ENCODE measurements at regions not wholly inside any gene's neighbourhood (a gene's known extent, or its start where the extent isn't known, plus 50 kb on each side); places are given as distances from the start of the nearest gene placed in this dataset.

DNA sequence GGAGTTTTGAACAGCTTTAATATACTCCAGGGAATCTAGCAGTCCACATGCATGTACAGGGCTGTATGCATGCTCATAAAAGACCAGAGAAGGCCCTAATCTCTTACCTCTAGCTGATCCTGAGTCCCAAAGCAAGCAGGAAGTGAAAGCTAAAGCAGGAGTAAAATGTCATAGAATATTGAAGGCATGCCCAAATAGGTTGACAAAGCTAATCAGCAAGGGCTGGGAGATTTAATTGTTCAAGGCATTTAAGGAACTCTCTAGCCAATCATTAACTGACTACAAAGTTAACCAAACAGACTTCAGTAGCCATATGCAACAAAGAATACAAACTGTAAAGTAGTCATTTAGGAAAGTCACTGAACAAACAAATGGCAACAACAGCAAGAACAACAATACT, 85.8 kb upstream of the KBTBD8 start:
- DNase-seq (ENCODE audit: extremely low read depth in 1 of 4, low spot score in 3 of 4), result no peak
- Histone ChIP-seq H3K9ac (ENCODE audit: insufficient read depth in 1 of 2, low read depth in 2 of 2, low read length in 2 of 2) (no peak overlapping the region), H3K36me3 (ENCODE audit: control insufficient read depth, insufficient read depth, low read length) (no peaks in the 10 kb centered on the region), H3K4me3 (no peak overlapping the region), H3K27me3 (ENCODE audit: control insufficient read depth in 2 of 2, insufficient read depth in 2 of 2, low read length in 2 of 2) (no peaks in the 10 kb centered on the region), H4K20me1 (replicated peaks; ENCODE audit: control insufficient read depth, insufficient read depth, low read length) (no peaks in the 10 kb centered on the region), H3K4me2 (ENCODE audit: insufficient read depth, low read length) (no peak overlapping the region), H3K4me1 (replicated peaks in 1 of 2; ENCODE audit: control insufficient read depth in 2 of 2, insufficient read depth in 2 of 2, low read length in 2 of 2) (no peaks in the 10 kb centered on the region), H3K27ac (ENCODE audit: extremely low read depth, low read depth, low read length) (no peak overlapping the region), H2AFZ (ENCODE audit: low read depth, low read length) (no peak overlapping the region), H3K9me3 (replicated peaks; ENCODE audit: control insufficient read depth, insufficient read depth, low read depth, low read length) (no peaks in the 10 kb centered on the region), H3K9me1 (ENCODE audit: control insufficient read depth, insufficient read depth, low read length) (no peaks in the 10 kb centered on the region), H3K79me2 (ENCODE audit: control insufficient read depth, insufficient read depth, low read length) (no peaks in the 10 kb centered on the region)
- no TSS peak for BruUV-seq (replicated peaks)
- no peak for FAIRE-seq
- POLR2A ChIA-PET, result no interaction called here
- CTCF ChIA-PET (ENCODE audit: low intra/inter-chr PET ratio), result no interaction called here
- intact Hi-C loops (cut with micrococcal nuclease), result no loop called here
- no peak for ATAC-seq
- TF ChIP-seq FUS (optimal IDR thresholded peaks at IDR 0.05; ENCODE audit: low read depth, low read length) (no peak), POLR3G (IDR thresholded peaks at IDR 0.05; ENCODE audit: extremely low read depth, insufficient read length, insufficient replicate concordance) (no peak), TAF1 (IDR thresholded peaks at IDR 0.05; ENCODE audit: control insufficient read depth, extremely low read depth, insufficient read depth, low read length, severe bottlenecking) (no peak), STAT5A (IDR thresholded peaks at IDR 0.05; ENCODE audit: borderline replicate concordance, low read length) (no peak), ZNF398 (CRISPR knock-in tag; IDR thresholded peaks at IDR 0.05) (no peak), PCBP2 (IDR thresholded peaks at IDR 0.05; ENCODE audit: low read depth, low read length, poor library complexity, severe bottlenecking) (no peak), POLR2AphosphoS5 (IDR thresholded peaks at IDR 0.05; ENCODE audit: control insufficient read depth, insufficient read depth, low read depth, low read length) (no peak), ZBTB17 (CRISPR knock-in tag; IDR thresholded peaks at IDR 0.05) (no peak)
- TF ChIP-seq, protein P1, sequence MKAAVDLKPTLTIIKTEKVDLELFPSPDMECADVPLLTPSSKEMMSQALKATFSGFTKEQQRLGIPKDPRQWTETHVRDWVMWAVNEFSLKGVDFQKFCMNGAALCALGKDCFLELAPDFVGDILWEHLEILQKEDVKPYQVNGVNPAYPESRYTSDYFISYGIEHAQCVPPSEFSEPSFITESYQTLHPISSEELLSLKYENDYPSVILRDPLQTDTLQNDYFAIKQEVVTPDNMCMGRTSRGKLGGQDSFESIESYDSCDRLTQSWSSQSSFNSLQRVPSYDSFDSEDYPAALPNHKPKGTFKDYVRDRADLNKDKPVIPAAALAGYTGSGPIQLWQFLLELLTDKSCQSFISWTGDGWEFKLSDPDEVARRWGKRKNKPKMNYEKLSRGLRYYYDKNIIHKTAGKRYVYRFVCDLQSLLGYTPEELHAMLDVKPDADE (conservative IDR thresholded peaks at IDR 0.05; ENCODE audit: control insufficient read depth, low read depth, low read length), result no peak
- in situ Hi-C loops (cut with MboI), result no loop called here
